Spleen (tissue), 7 donors: ENCODE measurements at regions not wholly inside any gene's neighbourhood (a gene's known extent, or its start where the extent isn't known, plus 50 kb on each side); places are given as distances from the start of the nearest gene placed in this dataset.

ENCODE experiments used
- CTCF ChIP-seq, 11 experiments: fragments of 200-600 bp in 7 of 11; fragments of 450-650 bp in 4 of 11; sonication (generic) in 4 of 11; IDR thresholded peaks in 8 of 11; conservative IDR thresholded peaks in 3 of 11; 1 replicate in 7 of 11; 2 replicates in 4 of 11; pipeline versions ENCODE4 v1.4.0 to v1.8.0; 2016 to 2021; ENCODE audit warnings: antibody characterized with exemption in 11 of 11, inconsistent platforms in 4 of 11, mild to moderate bottlenecking in 1 of 11
- POLR2A ChIP-seq, 3 donors: fragments of 450-650 bp; IDR thresholded peaks; one replicate each; pipeline ENCODE4 v1.5.1; 2017; ENCODE audit warnings: antibody characterized with exemption in 3 of 3, mild to moderate bottlenecking in 1 of 3
- POLR2AphosphoS5 ChIP-seq, 3 donors: sonication (generic); formaldehyde crosslinking; IDR thresholded peaks; one replicate each; pipeline ENCODE4 v1.5.1; 2017; ENCODE audit warnings: antibody characterized with exemption in 3 of 3
- donor health status: DM: no; HTN: no; CAD: no; lungs with moderate emphysema.
- donor health status: DM: no; HTN: no; CAD: no.
- donor health status: DM: no; HTN: no; CAD: no.

- TF ChIP-seq POLR2A (IDR thresholded peaks at IDR 0.05) (no peak), CTCF (IDR thresholded peaks at IDR 0.05 in 8 of 11, conservative IDR thresholded peaks at IDR 0.05 in 3 of 11) (no peak), POLR2AphosphoS5 (IDR thresholded peaks at IDR 0.05) (no peak)
Observed at GRCh38 chr20:24359321-24360027, 110.0 kb upstream of the SYNDIG1 start.
